H1 (cell line): ENCODE measurements at regions not wholly inside any gene's neighbourhood (a gene's known extent, or its start where the extent isn't known, plus 50 kb on each side); places are given as distances from the start of the nearest gene placed in this dataset.

Experiments used
- CTCF ChIA-PET: fragments of 300-600 bp; sonication (Branson Sonifier 250); formaldehyde crosslinking; loops from one replicate; lab custom pipeline; 2021; ENCODE audit not compliant: partially characterized antibody; lab: Charles Lee
- POLR2A ChIA-PET: fragments of 300-600 bp; sonication (Branson Sonifier 250); formaldehyde crosslinking; loops from one replicate; lab custom pipeline; 2021; ENCODE audit warnings: inconsistent platforms; ENCODE audit not compliant: partially characterized antibody; lab: Charles Lee
- DNase-seq, 2 experiments: peaks; one replicate each; pipeline versions ENCODE4 v3.0.0 to v3.0.0-alpha.2; 2010 to 2022; ENCODE audit warnings: low spot score in 2 of 2, low read depth in 1 of 2, mixed read lengths in 1 of 2
- FAIRE-seq: peaks from 2 replicates; lab custom pipeline; 2011; peaks lifted over from hg19 to GRCh38; lab: Jason Lieb, UNC
- H2AFZ ChIP-seq: 2 replicates; pipeline ENCODE4 v1.8.1; 2012; ENCODE audit warnings: low read length, inconsistent platforms
- H2AK5ac ChIP-seq: 2 replicates; pipeline ENCODE4 v1.6.1; 2013; ENCODE audit warnings: low read depth, low read length
- H2BK120ac ChIP-seq: replicated peaks from 2 replicates; pipeline ENCODE3; 2013; ENCODE audit warnings: low read depth, low read length, inconsistent platforms
- H2BK12ac ChIP-seq: 2 replicates; pipeline ENCODE4 v1.6.1; 2013; ENCODE audit warnings: low read depth, low read length
- H2BK15ac ChIP-seq: 2 replicates; pipeline ENCODE4 v1.6.1; 2013; ENCODE audit warnings: low read length
- H2BK20ac ChIP-seq: 2 replicates; pipeline ENCODE4 v1.6.1; 2013; ENCODE audit warnings: low read length
- H2BK5ac ChIP-seq: 2 replicates; pipeline ENCODE4 v1.6.1; 2013; ENCODE audit warnings: low read depth, low read length
- H3K14ac ChIP-seq: 2 replicates; pipeline ENCODE4 v1.6.1; 2013; ENCODE audit warnings: inconsistent platforms; ENCODE audit not compliant: insufficient read length
- H3K18ac ChIP-seq: 2 replicates; pipeline ENCODE4 v1.6.1; 2013; ENCODE audit warnings: low read length; ENCODE audit errors: extremely low read depth
- H3K23ac ChIP-seq: 2 replicates; pipeline ENCODE4 v1.6.1; 2013; ENCODE audit warnings: inconsistent platforms; ENCODE audit not compliant: insufficient read length
- H3K23me2 ChIP-seq: 2 replicates; pipeline ENCODE4 v1.6.1; 2013; ENCODE audit warnings: low read depth, low read length
- H3K27ac ChIP-seq: 2 replicates; pipeline ENCODE4 v1.6.1; 2011; ENCODE audit warnings: low read depth, low read length, inconsistent platforms
- H3K27me3 ChIP-seq, 4 experiments: replicated peaks in 1 of 4; 1 replicate in 1 of 4; 2 replicates in 3 of 4; pipeline versions ENCODE4 v1.6.1 to v1.8.1; 2011 to 2013; ENCODE audit warnings: low read length in 3 of 4, mild to moderate bottlenecking in 3 of 4, inconsistent platforms in 2 of 4, mixed read lengths in 2 of 4, moderate library complexity in 1 of 4; ENCODE audit not compliant: control insufficient read depth in 3 of 4, insufficient read depth in 3 of 4; ENCODE audit errors: extremely low read depth in 1 of 4
- H3K36me3 ChIP-seq, 4 experiments: 2 replicates each; pipeline versions ENCODE4 v1.6.1 to v1.8.1; 2011 to 2013; ENCODE audit warnings: mild to moderate bottlenecking in 4 of 4, low read length in 3 of 4, moderate library complexity in 2 of 4, control low read depth in 1 of 4, inconsistent platforms in 1 of 4; ENCODE audit not compliant: insufficient read depth in 4 of 4, control insufficient read depth in 2 of 4
- H3K4ac ChIP-seq: replicated peaks from 2 replicates; pipeline ENCODE3; 2013; ENCODE audit warnings: low read length, low read depth, mixed read lengths, inconsistent platforms; ENCODE audit not compliant: insufficient read length
- H3K4me1 ChIP-seq, 4 experiments: replicated peaks in 1 of 4; 1 replicate in 1 of 4; 2 replicates in 3 of 4; pipeline versions ENCODE4 v1.6.1 to v1.8.1; 2011 to 2013; ENCODE audit warnings: low read length in 3 of 4, inconsistent platforms in 2 of 4, mixed read lengths in 1 of 4; ENCODE audit not compliant: insufficient read depth in 4 of 4, control insufficient read depth in 3 of 4
- H3K4me2 ChIP-seq, 2 experiments: 2 replicates each; pipeline versions ENCODE4 v1.6.1 to v1.8.1; 2011 to 2013; ENCODE audit warnings: low read depth in 2 of 2, low read length in 2 of 2, control low read depth in 1 of 2, inconsistent platforms in 1 of 2, mild to moderate bottlenecking in 1 of 2; ENCODE audit not compliant: insufficient read depth in 1 of 2
- H3K4me3 ChIP-seq, 4 experiments: fragments of 200-600, 300-600 bp in 1 of 4; sonication (generic), shearing (Covaris generic), sonication (Bioruptor Twin) in 1 of 4; 2 replicates each; pipeline versions ENCODE4 v1.5.1 to v1.8.1; 2011 to 2016; ENCODE audit warnings: low read length in 4 of 4, low read depth in 3 of 4, control low read depth in 2 of 4, inconsistent platforms in 2 of 4, mild to moderate bottlenecking in 2 of 4, mixed read lengths in 1 of 4, moderate library complexity in 1 of 4; ENCODE audit not compliant: insufficient read depth in 2 of 4; ENCODE audit errors: extremely low read depth in 1 of 4
- H3K56ac ChIP-seq: replicated peaks from 2 replicates; pipeline ENCODE3; 2013; ENCODE audit warnings: low read depth, mild to moderate bottlenecking, mixed read lengths, low read length, inconsistent platforms; ENCODE audit not compliant: insufficient read length
- H3K79me1 ChIP-seq: 2 replicates; pipeline ENCODE4 v1.6.1; 2013; ENCODE audit warnings: low read depth, low read length, control low read depth
- H3K79me2 ChIP-seq, 2 experiments: 2 replicates each; pipeline versions ENCODE4 v1.6.1 to v1.8.1; 2012 to 2013; ENCODE audit warnings: low read length in 2 of 2, mild to moderate bottlenecking in 2 of 2, inconsistent platforms in 1 of 2; ENCODE audit not compliant: insufficient read depth in 2 of 2, control insufficient read depth in 1 of 2
- H3K9ac ChIP-seq, 4 experiments: replicated peaks in 1 of 4; 1 replicate in 1 of 4; 2 replicates in 3 of 4; pipeline versions ENCODE4 v1.6.1 to v1.8.1; 2011 to 2013; ENCODE audit warnings: low read depth in 3 of 4, low read length in 3 of 4, control low read depth in 2 of 4, mild to moderate bottlenecking in 2 of 4, moderate library complexity in 2 of 4, inconsistent platforms in 1 of 4; ENCODE audit errors: extremely low read depth in 1 of 4
- H3K9me3 ChIP-seq, 2 experiments: 2 replicates each; pipeline versions ENCODE4 v1.6.1 to v1.8.1; 2012 to 2013; ENCODE audit warnings: mild to moderate bottlenecking in 2 of 2, moderate library complexity in 2 of 2, control low read depth in 1 of 2, inconsistent platforms in 1 of 2, low read depth in 1 of 2, low read length in 1 of 2, mixed read lengths in 1 of 2; ENCODE audit not compliant: insufficient read depth in 2 of 2
- H4K20me1 ChIP-seq, 2 experiments: replicated peaks in 1 of 2; 2 replicates each; pipeline versions ENCODE3 to v1.8.1; 2011 to 2013; ENCODE audit warnings: inconsistent platforms in 2 of 2, low read length in 2 of 2, mild to moderate bottlenecking in 1 of 2; ENCODE audit not compliant: insufficient read depth in 2 of 2, control insufficient read depth in 1 of 2
- H4K5ac ChIP-seq: 2 replicates; pipeline ENCODE4 v1.6.1; 2013; ENCODE audit warnings: low read length, low read depth, mixed read lengths, inconsistent platforms; ENCODE audit not compliant: insufficient read length
- H4K8ac ChIP-seq: 2 replicates; pipeline ENCODE4 v1.8.0; 2013; ENCODE audit warnings: mild to moderate bottlenecking, moderate library complexity, low read length, inconsistent platforms; ENCODE audit not compliant: insufficient read depth; ENCODE audit errors: extremely low read depth
- H4K91ac ChIP-seq: replicated peaks from 2 replicates; pipeline ENCODE3; 2013; ENCODE audit warnings: low read length, mixed read lengths, inconsistent platforms; ENCODE audit not compliant: insufficient read length
- ATF3 ChIP-seq: IDR thresholded peaks from 2 replicates; pipeline ENCODE4 v1.6.1; 2011; ENCODE audit warnings: low read depth, mild to moderate bottlenecking, low read length; ENCODE audit not compliant: insufficient read depth
- CEBPB ChIP-seq: IDR thresholded peaks from 2 replicates; pipeline ENCODE4 v1.6.1; 2012; ENCODE audit warnings: low read depth, low read length
- GTF2F1 ChIP-seq: IDR thresholded peaks from 2 replicates; pipeline ENCODE4 v1.6.1; 2012; ENCODE audit warnings: low read depth, low read length, improper control_type of control experiment, borderline replicate concordance
- NANOG ChIP-seq: IDR thresholded peaks from 2 replicates; pipeline ENCODE4 v1.6.1; 2011; ENCODE audit warnings: low read length, low read depth, mild to moderate bottlenecking, inconsistent platforms; ENCODE audit not compliant: insufficient read depth, poor library complexity, severe bottlenecking
- POU5F1 ChIP-seq: IDR thresholded peaks from 2 replicates; pipeline ENCODE4 v1.6.1; 2011; ENCODE audit warnings: low read depth, mild to moderate bottlenecking, low read length, moderate library complexity
- WGBS, 2 experiments: shearing (Covaris generic) in 1 of 2; methylation state at CpG; one replicate each; pipeline versions ENCODE4 v1.1.6 to v1.1.7; 2013 to 2015; ENCODE audit warnings: low lambda C conversion rate in 2 of 2, mixed read lengths in 2 of 2, inconsistent platforms in 1 of 2, low coverage in 1 of 2, missing lambda C conversion rate in 1 of 2; ENCODE audit not compliant: insufficient replicate concordance in 2 of 2, insufficient coverage in 1 of 2, insufficient read length in 1 of 2; ENCODE audit errors: extremely low coverage in 1 of 2, missing lambda C conversion rate in 1 of 2; 5-methylcytosine and 5-hydroxymethylcytosine counted together

DNA sequence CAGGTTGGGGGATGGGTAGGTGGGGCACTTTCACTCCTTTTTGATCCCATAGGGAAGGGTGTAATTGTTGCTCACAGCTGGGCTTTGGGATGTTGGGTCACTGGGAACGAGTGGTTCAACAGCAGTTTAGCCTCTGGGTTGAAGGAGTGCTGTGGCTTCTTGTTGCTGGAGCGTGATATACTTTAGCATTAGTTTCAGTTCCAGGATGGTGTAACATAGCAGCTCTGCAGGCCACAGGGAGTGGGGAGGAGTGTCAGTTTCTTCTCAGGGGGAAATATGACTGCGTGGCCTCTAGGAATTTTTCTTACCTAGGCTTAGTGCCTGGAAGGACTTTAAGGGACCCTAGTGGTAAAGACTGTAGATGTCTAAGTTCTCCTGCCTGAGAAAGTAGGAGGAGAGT lies 1105.3 kb upstream of the TMPRSS15 start:
- Histone ChIP-seq H2AK5ac (no peak overlapping the region), H3K4me2 (no peak overlapping the region), H3K36me3 (no peaks in the 10 kb centered on the region), H2BK15ac (no peak overlapping the region; the same call in 1 of the 2 replicates), H3K23me2 (no peaks in the 10 kb centered on the region), H3K4ac (no peak overlapping the region), H2AFZ (no peak overlapping the region; the same call in 1 of the 2 replicates), H3K9ac (no peak overlapping the region), H2BK120ac (no peak overlapping the region), H2BK20ac (no peak overlapping the region), H4K91ac (no peak overlapping the region), H3K23ac (no peak overlapping the region), H4K20me1 (no peaks in the 10 kb centered on the region), H3K4me3 (no peak overlapping the region), H2BK5ac (no peak overlapping the region), H3K14ac (no peak overlapping the region), H3K9me3 (no peaks in the 10 kb centered on the region; a peak in 1 of 4 replicates), H2BK12ac (0 out of 2 replicates have a peak overlapping the region, but pooled peaks have one; percentile 60), H3K4me1 (0 out of 7 replicates have a peak, but pooled peaks cover 0 to 4% (median 1%) of the 10 kb centered on the region in 4 experiments), H3K18ac (no peak overlapping the region), H3K27me3 (no peaks in the 10 kb centered on the region), H3K79me1 (no peaks in the 10 kb centered on the region), H3K79me2 (no peaks in the 10 kb centered on the region), H3K56ac (no peak overlapping the region), H4K5ac (no peak overlapping the region), H4K8ac (no peak overlapping the region), H3K27ac (no peak overlapping the region)
- TF ChIP-seq CEBPB (no peak), GTF2F1 (no peak), ATF3 (no peak), POU5F1 (no peak), NANOG (no peak)
- POLR2A ChIA-PET = no interaction called here
- 93% methylated on average over 3 of the region's 3 CpGs; no CpG with 5 or more reads in 1 of the 2 experiments for WGBS, 2 experiments
- CTCF ChIA-PET = interaction anchor here (0.7 to 2.0 kb wide), 17 partner anchors 10 to 936 kb away, joined by 3 to 7 read pairs (median 4); no protein-coding TSS in a partner anchor
- no peak for FAIRE-seq
- no peak for DNase-seq
